ENCODE measurements at regions not wholly inside any gene's neighbourhood (a gene's known extent, or its start where the extent isn't known, plus 50 kb on each side); places are given as distances from the start of the nearest gene placed in this dataset.

DNA sequence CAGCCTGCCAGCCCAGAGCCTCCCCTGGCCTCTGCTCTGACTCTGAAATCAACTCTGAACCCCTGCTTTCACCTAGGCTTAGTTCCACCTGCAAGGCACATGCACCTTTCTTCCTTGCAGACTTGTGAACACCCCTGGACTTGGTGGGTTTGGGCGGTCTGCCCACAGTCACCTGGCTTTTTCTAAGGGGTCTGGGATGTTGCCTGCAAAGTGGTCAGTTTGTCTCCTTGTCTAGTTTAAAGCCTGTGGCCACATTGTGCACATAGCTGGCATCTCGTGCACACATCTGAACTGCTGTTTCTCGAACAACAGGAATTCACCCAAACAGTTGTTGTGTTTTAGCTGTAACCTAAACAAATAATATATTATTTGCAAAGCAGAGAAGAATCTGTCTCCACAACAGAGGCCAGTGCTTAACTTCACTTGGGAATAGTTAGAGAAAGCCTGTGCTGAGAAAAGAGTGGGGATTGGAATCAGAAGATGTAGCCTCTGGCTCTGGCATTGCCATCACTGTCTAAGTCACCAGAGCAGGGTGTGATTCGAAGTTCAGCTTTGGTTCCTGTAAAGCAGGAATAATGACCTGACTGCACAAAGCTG is 108.5 kb downstream of the TMEM18 start:
- TF ChIP-seq, protein P1, sequence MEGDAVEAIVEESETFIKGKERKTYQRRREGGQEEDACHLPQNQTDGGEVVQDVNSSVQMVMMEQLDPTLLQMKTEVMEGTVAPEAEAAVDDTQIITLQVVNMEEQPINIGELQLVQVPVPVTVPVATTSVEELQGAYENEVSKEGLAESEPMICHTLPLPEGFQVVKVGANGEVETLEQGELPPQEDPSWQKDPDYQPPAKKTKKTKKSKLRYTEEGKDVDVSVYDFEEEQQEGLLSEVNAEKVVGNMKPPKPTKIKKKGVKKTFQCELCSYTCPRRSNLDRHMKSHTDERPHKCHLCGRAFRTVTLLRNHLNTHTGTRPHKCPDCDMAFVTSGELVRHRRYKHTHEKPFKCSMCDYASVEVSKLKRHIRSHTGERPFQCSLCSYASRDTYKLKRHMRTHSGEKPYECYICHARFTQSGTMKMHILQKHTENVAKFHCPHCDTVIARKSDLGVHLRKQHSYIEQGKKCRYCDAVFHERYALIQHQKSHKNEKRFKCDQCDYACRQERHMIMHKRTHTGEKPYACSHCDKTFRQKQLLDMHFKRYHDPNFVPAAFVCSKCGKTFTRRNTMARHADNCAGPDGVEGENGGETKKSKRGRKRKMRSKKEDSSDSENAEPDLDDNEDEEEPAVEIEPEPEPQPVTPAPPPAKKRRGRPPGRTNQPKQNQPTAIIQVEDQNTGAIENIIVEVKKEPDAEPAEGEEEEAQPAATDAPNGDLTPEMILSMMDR (IDR thresholded peaks at IDR 0.05; ENCODE audit: insufficient read depth, low read length, poor library complexity, severe bottlenecking), result no peak
- Histone ChIP-seq H3K36me3 (ENCODE audit: control insufficient read depth, insufficient read depth, low read length) (no peaks in the 10 kb centered on the region), H3K27me3 (ENCODE audit: control insufficient read depth, insufficient read depth, low read length) (no peaks in the 10 kb centered on the region), H3K4me3 (ENCODE audit: low read depth, low read length) (no peak overlapping the region)
- DNase-seq (ENCODE audit: low read depth), result no peak

DNA sequence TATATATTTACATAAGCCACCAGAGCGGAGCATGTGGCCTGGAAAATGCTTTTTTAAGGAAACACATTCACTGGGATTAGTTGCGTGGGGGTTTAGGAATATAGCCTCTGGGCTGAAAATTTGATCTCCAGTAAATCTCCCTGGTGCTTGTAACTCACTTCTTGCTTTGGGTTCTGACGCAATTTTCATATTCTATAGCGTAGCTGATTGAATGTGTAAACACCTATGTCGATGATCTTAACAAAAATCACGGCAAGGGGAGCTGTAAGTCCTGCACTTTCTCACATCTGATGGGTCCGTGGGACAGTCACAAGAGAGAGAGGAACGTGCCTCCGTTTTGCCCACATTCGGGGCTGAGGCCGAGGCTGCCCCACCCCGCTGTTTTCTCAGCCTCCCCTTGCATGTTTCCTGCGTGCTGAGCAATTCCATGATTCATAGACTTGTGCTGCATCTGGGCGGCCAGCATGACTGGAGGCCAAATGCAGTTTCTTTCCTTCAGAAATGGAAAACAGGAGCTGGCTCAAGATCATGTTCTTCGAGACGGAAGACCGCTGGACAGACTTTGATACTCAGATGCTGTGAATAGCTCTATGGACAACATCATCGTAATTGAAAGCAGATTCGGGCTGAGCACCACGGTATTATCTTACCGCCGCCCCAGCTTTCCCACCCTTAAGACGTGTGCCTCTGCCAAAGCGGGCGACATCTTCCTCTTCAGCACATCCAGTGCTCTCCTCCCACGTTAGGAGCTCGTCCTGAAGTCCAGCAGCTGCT is 109.2 kb downstream of the TMEM18 start:
- Histone ChIP-seq H3K4me3 (ENCODE audit: low read depth, low read length) (no peak overlapping the region), H3K27me3 (ENCODE audit: control insufficient read depth, insufficient read depth, low read length) (no peaks in the 10 kb centered on the region), H3K36me3 (ENCODE audit: control insufficient read depth, insufficient read depth, low read length) (no peaks in the 10 kb centered on the region)
- DNase-seq (ENCODE audit: low read depth), result peak; percentile 57
- TF ChIP-seq, protein P1 (IDR thresholded peaks at IDR 0.05; ENCODE audit: insufficient read depth, low read length, poor library complexity, severe bottlenecking), result no peak

DNA sequence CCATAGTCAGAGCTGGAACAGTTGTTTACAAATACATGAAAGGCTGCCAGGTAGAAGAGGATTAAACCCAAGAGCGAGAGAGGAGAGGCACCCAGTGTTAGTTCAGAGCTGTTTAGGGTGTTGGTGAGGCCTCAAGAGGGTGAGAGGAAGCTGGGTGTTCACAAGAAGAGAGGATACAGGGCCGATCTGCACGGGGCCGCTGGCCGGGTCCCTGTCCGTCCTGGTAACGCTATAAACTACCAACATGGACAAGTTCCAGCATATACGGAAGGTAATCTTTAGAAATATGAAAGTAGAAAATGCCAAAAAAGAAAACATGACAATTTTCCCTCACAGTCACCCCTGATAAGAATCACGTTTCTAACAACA is 109.7 kb downstream of the TMEM18 start:
- Histone ChIP-seq H3K4me3 (ENCODE audit: low read depth, low read length) (no peak overlapping the region), H3K36me3 (ENCODE audit: control insufficient read depth, insufficient read depth, low read length) (no peaks in the 10 kb centered on the region), H3K27me3 (ENCODE audit: control insufficient read depth, insufficient read depth, low read length) (no peaks in the 10 kb centered on the region)
- TF ChIP-seq, protein P1 (IDR thresholded peaks at IDR 0.05; ENCODE audit: insufficient read depth, low read length, poor library complexity, severe bottlenecking), result no peak
- no peak for DNase-seq (ENCODE audit: low read depth)

DNA sequence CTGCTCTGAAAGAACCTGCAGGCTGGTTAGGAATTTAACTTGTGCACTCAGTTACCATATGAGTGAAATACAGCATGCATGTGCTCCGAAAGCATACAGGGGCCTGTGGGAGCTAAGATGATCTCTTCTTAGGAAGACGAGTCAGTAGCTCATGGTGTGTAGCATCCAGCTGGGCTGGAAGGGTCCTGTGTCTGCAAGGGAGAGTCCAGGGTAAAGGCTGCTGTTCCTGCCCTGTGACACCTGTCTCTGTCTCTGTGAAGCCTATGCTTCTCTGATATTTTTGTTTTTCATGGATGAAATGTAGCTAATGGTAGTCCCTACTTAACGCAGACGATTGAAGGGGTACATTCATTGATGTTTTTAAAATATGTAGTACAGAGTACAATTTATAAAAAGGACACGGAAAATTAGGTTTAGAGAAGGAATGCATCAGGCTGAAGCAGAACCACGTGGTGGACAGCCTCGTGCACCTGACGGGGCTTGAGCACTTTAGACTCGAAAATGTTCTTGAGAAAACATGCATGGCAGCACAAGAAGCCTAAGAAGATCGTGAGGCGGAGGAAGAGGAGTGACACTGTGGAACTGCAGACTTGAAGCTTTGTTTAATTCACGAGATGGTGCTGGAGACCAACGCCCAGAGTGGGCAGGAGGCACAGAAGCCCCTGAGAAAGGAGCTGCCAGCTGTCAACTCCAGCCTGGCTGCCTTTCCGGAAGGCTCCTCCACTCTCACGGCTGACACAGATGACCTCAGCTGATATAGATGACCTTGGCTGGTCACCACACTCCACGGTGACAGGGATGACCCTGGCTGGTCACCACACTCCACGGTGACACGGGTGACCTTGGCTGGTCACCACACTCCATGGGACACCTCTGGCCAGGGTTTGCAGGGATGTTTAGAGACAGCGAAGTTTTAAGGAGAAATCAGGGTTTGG is 110.6 kb downstream of the TMEM18 start:
- no peak for DNase-seq (ENCODE audit: low read depth)
- Histone ChIP-seq H3K36me3 (ENCODE audit: control insufficient read depth, insufficient read depth, low read length) (no peaks in the 10 kb centered on the region), H3K4me3 (ENCODE audit: low read depth, low read length) (no peak overlapping the region), H3K27me3 (ENCODE audit: control insufficient read depth, insufficient read depth, low read length) (no peaks in the 10 kb centered on the region)
- TF ChIP-seq, protein P1 (IDR thresholded peaks at IDR 0.05; ENCODE audit: insufficient read depth, low read length, poor library complexity, severe bottlenecking), result no peak

DNA sequence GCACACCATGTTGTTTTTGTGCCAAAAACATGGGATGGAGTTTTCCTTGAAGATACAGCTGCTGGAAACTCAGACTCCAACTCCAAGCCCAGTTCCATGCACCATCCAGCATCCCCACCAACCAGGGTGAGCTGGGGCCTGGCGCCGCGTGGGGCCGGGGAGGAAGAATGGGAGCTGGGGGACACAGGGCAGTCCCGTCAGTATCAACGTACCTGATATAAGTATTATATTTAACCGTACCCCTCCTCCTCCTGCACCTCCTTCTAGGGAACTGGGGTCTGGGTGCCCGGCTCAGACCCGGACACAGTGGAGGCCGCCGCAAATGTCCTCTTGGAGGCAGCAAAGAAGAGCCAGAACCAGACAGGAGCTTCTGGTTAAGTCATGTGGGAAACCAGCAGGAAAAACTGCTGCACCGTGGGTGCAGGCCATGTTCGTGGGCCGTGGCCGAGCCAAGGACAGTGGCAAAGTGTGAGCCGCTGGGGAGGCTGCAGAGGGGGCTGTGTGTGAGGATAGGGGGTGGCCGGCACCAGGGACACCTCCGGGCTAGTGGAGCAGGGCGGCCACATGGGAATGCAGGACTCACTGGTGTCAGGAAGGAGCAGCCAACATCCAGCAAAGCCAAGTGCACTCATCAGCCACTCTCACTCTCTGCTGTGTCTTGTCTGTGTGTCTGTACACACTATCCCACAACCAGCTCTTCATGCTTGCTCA is 112.6 kb downstream of the TMEM18 start:
- Histone ChIP-seq H3K4me3 (ENCODE audit: low read depth, low read length) (no peak overlapping the region), H3K27me3 (ENCODE audit: control insufficient read depth, insufficient read depth, low read length) (peaks cover 2% of the 10 kb centered on the region), H3K36me3 (ENCODE audit: control insufficient read depth, insufficient read depth, low read length) (no peaks in the 10 kb centered on the region)
- TF ChIP-seq, protein P1 (IDR thresholded peaks at IDR 0.05; ENCODE audit: insufficient read depth, low read length, poor library complexity, severe bottlenecking), result no peak
- DNase-seq (ENCODE audit: low read depth), result no peak
